Neural crest cell (in vitro differentiated cells): ENCODE measurements at regions not wholly inside any gene's neighbourhood (a gene's known extent, or its start where the extent isn't known, plus 50 kb on each side); places are given as distances from the start of the nearest gene placed in this dataset.

Experiments used
- DNase-seq: peaks from one replicate; pipeline ENCODE4 v3.0.0; 2021; ENCODE audit warnings: low read depth, mixed read lengths, low spot score
- H3K27ac Mint-ChIP-seq: one replicate; pipeline ENCODE4 v1.8.0; 2021; ENCODE audit warnings: mild to moderate bottlenecking, mixed read lengths; ENCODE audit not compliant: unreplicated experiment
- H3K27me3 Mint-ChIP-seq: 2 replicates; pipeline ENCODE4 v1.8.0; 2021; ENCODE audit warnings: low read depth, mild to moderate bottlenecking, mixed read lengths
- H3K36me3 Mint-ChIP-seq: 2 replicates; pipeline ENCODE4 v1.8.0; 2021; ENCODE audit warnings: low read depth, mild to moderate bottlenecking, mixed read lengths
- H3K4me1 Mint-ChIP-seq: 2 replicates; pipeline ENCODE4 v1.8.0; 2021; ENCODE audit warnings: mixed read lengths
- H3K4me3 Mint-ChIP-seq: one replicate; pipeline ENCODE4 v1.8.0; 2021; ENCODE audit warnings: mild to moderate bottlenecking, mixed read lengths
- H3K9me3 Mint-ChIP-seq: 2 replicates; pipeline ENCODE4 v1.8.0; 2021; ENCODE audit warnings: mixed read lengths
- CTCF ChIP-seq: fragments of 200-600 bp; sonication (generic); conservative IDR thresholded peaks from 2 replicates; pipeline ENCODE4 v1.5.0; 2021; ENCODE audit warnings: antibody characterized with exemption, mild to moderate bottlenecking

GRCh38 chr5:166211640-166212039, 2079.8 kb upstream of the WWC1 start:
- Mint-ChIP-seq H3K4me3 (no peak overlapping the region), H3K4me1 (peaks cover 3% of the 10 kb centered on the region), H3K27me3 (no peaks in the 10 kb centered on the region), H3K27ac (no peak overlapping the region), H3K9me3 (no peaks in the 10 kb centered on the region), H3K36me3 (no peaks in the 10 kb centered on the region)
- no peak for TF ChIP-seq CTCF
- DNase-seq = no peak

- no peak overlapping the region for H3K27ac Mint-ChIP-seq
- H3K4me3 Mint-ChIP-seq = no peak overlapping the region
- TF ChIP-seq CTCF = no peak
- H3K4me1 Mint-ChIP-seq = no peaks in the 10 kb centered on the region
- no peaks in the 10 kb centered on the region for H3K27me3 Mint-ChIP-seq
- H3K9me3 Mint-ChIP-seq = peaks cover 7% of the 10 kb centered on the region
- peaks cover 13% of the 10 kb centered on the region for H3K36me3 Mint-ChIP-seq
- no peak for DNase-seq
These were observed 2055.1 kb upstream of the WWC1 start for GRCh38 chr5:166236327-166236726.

- Mint-ChIP-seq H3K36me3 (peaks cover 6% of the 10 kb centered on the region), H3K4me1 (no peaks in the 10 kb centered on the region), H3K27ac (no peak overlapping the region), H3K27me3 (no peaks in the 10 kb centered on the region), H3K9me3 (peaks cover 5% of the 10 kb centered on the region), H3K4me3 (no peak overlapping the region)
- TF ChIP-seq CTCF = no peak
- DNase-seq = no peak
These were observed 2050.7 kb upstream of the WWC1 start for GRCh38 chr5:166240705-166241104.

- H3K36me3 Mint-ChIP-seq = no peaks in the 10 kb centered on the region
- no peak overlapping the region for H3K27ac Mint-ChIP-seq
- TF ChIP-seq CTCF = no peak
- no peak overlapping the region for H3K4me3 Mint-ChIP-seq
- no peaks in the 10 kb centered on the region for H3K9me3 Mint-ChIP-seq
- H3K4me1 Mint-ChIP-seq = no peaks in the 10 kb centered on the region
- no peak for DNase-seq
- no peaks in the 10 kb centered on the region for H3K27me3 Mint-ChIP-seq
These were observed 2045.9 kb upstream of the WWC1 start for GRCh38 chr5:166245556-166245955.

- H3K36me3 Mint-ChIP-seq = no peaks in the 10 kb centered on the region
- H3K27ac Mint-ChIP-seq = no peak overlapping the region
- DNase-seq = no peak
- no peaks in the 10 kb centered on the region for H3K4me1 Mint-ChIP-seq
- H3K4me3 Mint-ChIP-seq = no peak overlapping the region
- peaks cover 2% of the 10 kb centered on the region for H3K9me3 Mint-ChIP-seq
- H3K27me3 Mint-ChIP-seq = no peaks in the 10 kb centered on the region
- no peak for TF ChIP-seq CTCF
These were observed 2039.7 kb upstream of the WWC1 start for GRCh38 chr5:166251786-166252185.

- no peaks in the 10 kb centered on the region for H3K4me1 Mint-ChIP-seq
- H3K27me3 Mint-ChIP-seq = no peaks in the 10 kb centered on the region
- H3K9me3 Mint-ChIP-seq = peaks cover 2% of the 10 kb centered on the region
- no peaks in the 10 kb centered on the region for H3K36me3 Mint-ChIP-seq
- TF ChIP-seq CTCF = no peak
- H3K27ac Mint-ChIP-seq = no peak overlapping the region
- no peak overlapping the region for H3K4me3 Mint-ChIP-seq
- no peak for DNase-seq
These were observed 2033.8 kb upstream of the WWC1 start for GRCh38 chr5:166257661-166258060.
